Muscle layer of duodenum (tissue), 2 donors: ENCODE measurements at regions not wholly inside any gene's neighbourhood (a gene's known extent, or its start where the extent isn't known, plus 50 kb on each side); places are given as distances from the start of the nearest gene placed in this dataset.

Source experiments
- H3K27ac ChIP-seq: one replicate; pipeline ENCODE4 v1.7.0; 2013; ENCODE audit warnings: mild to moderate bottlenecking, low read length
- H3K27me3 ChIP-seq: one replicate; pipeline ENCODE4 v1.7.0; 2013; ENCODE audit warnings: low read depth, mild to moderate bottlenecking, control low read depth, low read length
- H3K36me3 ChIP-seq, 2 donors: one replicate each; pipeline ENCODE4 v1.7.0; 2013; ENCODE audit warnings: low read length in 2 of 2, control low read depth in 1 of 2, mild to moderate bottlenecking in 1 of 2; ENCODE audit not compliant: insufficient read depth in 2 of 2, control insufficient read depth in 1 of 2
- H3K4me1 ChIP-seq, 2 donors: one replicate each; pipeline ENCODE4 v1.7.0; 2013; ENCODE audit warnings: low read length in 2 of 2, mild to moderate bottlenecking in 2 of 2, control low read depth in 1 of 2, moderate library complexity in 1 of 2; ENCODE audit not compliant: insufficient read depth in 2 of 2, control insufficient read depth in 1 of 2
- H3K4me3 ChIP-seq, 2 donors: one replicate each; pipeline ENCODE4 v1.7.0; 2013; ENCODE audit warnings: low read length in 2 of 2, low read depth in 1 of 2, mild to moderate bottlenecking in 1 of 2
- H3K9me3 ChIP-seq, 2 donors: one replicate each; pipeline ENCODE4 v1.7.0; 2013; ENCODE audit warnings: low read length in 2 of 2, control low read depth in 1 of 2, mild to moderate bottlenecking in 1 of 2; ENCODE audit not compliant: control insufficient read depth in 1 of 2
- donor health status: healthy.

GRCh38 chr3:160171813-160172212 is 53.4 kb upstream of the C3orf80 start:
- H3K27me3 ChIP-seq, result no peaks in the 10 kb centered on the region
- H3K36me3 ChIP-seq, result no peaks in the 10 kb centered on the region
- H3K4me1 ChIP-seq, result no peaks in the 10 kb centered on the region
- H3K4me3 ChIP-seq, result no peak overlapping the region
- no peaks in the 10 kb centered on the region for H3K9me3 ChIP-seq
- no peak overlapping the region for H3K27ac ChIP-seq

DNA sequence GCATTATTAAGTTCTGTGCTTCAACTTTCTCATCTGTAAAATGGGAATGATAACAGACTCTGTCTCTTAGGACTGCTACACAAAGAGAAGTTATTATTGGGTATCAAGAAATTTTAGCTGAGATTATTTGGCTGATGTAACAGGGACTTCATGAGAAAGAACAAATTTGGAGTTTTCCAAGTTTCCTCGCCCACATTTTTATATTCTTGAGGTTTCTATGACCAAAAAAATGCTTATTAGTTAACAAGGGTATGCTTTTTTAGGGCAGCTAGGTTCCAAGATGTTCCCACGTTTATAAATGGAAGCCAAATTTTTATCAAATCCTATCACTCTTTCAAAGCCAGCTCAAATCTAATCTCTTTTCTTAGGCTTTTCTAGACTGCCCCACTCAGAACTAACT is 50.6 kb upstream of the C3orf80 start:
- Histone ChIP-seq H3K4me3 (no peak overlapping the region), H3K27me3 (no peaks in the 10 kb centered on the region), H3K9me3 (no peaks in the 10 kb centered on the region), H3K27ac (no peak overlapping the region), H3K36me3 (no peaks in the 10 kb centered on the region), H3K4me1 (no peaks in the 10 kb centered on the region)
